Mammary epithelial cell (primary cell): ENCODE measurements at regions not wholly inside any gene's neighbourhood (a gene's known extent, or its start where the extent isn't known, plus 50 kb on each side); places are given as distances from the start of the nearest gene placed in this dataset.
"Not testable (repeated sequence)": the region's sequence is repeated elsewhere in the genome, so short reads cannot be mapped to it uniquely, and the experiment has no call there.

ENCODE experiments used
- EZH2 ChIP-seq: IDR thresholded peaks from 2 replicates; pipeline ENCODE4 v1.6.1; 2012; ENCODE audit warnings: low read length, inconsistent platforms, borderline replicate concordance
- TF ChIP-seq, protein P1 (sequence below), 2 donors: IDR thresholded peaks in 1 of 2; conservative IDR thresholded peaks in 1 of 2; 2 replicates each; pipeline ENCODE4 v1.5.1; 2011 to 2012; ENCODE audit warnings: inconsistent platforms in 2 of 2, low read length in 2 of 2, mild to moderate bottlenecking in 2 of 2, control low read depth in 1 of 2, low read depth in 1 of 2; ENCODE audit not compliant: insufficient read depth in 1 of 2; ENCODE audit errors: extremely low read depth in 1 of 2

DNA sequence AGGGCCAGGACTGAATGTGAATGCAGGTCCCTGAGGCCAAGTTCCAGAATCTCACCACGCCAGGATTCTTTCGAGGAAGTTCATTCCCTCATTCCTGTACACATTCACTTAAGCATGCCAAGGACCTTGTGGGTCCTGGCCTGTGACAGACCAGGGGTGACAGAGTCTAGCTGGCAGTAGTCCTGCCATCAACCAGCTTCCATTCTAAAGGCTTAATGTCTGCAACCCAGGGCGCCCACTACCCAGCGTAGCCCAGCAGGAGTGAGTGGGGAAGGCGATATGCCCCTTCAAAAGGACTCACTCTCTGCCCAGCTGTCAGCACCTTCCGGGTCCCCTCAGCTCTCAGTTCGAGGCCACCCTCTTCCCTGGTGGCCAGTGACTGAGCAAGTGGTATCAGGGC lies 61.3 kb upstream of the THOC3 start:
- TF ChIP-seq, protein P1, sequence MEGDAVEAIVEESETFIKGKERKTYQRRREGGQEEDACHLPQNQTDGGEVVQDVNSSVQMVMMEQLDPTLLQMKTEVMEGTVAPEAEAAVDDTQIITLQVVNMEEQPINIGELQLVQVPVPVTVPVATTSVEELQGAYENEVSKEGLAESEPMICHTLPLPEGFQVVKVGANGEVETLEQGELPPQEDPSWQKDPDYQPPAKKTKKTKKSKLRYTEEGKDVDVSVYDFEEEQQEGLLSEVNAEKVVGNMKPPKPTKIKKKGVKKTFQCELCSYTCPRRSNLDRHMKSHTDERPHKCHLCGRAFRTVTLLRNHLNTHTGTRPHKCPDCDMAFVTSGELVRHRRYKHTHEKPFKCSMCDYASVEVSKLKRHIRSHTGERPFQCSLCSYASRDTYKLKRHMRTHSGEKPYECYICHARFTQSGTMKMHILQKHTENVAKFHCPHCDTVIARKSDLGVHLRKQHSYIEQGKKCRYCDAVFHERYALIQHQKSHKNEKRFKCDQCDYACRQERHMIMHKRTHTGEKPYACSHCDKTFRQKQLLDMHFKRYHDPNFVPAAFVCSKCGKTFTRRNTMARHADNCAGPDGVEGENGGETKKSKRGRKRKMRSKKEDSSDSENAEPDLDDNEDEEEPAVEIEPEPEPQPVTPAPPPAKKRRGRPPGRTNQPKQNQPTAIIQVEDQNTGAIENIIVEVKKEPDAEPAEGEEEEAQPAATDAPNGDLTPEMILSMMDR (conservative IDR thresholded peaks at IDR 0.05 in 1 of 2, IDR thresholded peaks at IDR 0.05 in 1 of 2; ENCODE audit: extremely low read depth in 1 of 2, insufficient read depth in 1 of 2, low read depth in 1 of 2, low read length in 2 of 2): not testable (repeated sequence)
- not testable (repeated sequence) for TF ChIP-seq EZH2
